ENCODE measurements at regions not wholly inside any gene's neighbourhood (a gene's known extent, or its start where the extent isn't known, plus 50 kb on each side); places are given as distances from the start of the nearest gene placed in this dataset.

GRCh38 chr13:34545461-34545860 is 396.6 kb upstream of the NBEA start:
- Histone ChIP-seq H4K5ac (ENCODE audit: low read depth, low read length) (no peak overlapping the region), H2BK20ac (ENCODE audit: low read depth, low read length) (no peak overlapping the region), H2BK15ac (ENCODE audit: low read depth, low read length) (no peak overlapping the region), H3K23ac (ENCODE audit: low read depth, low read length) (no peak overlapping the region), H3K36me3 (ENCODE audit: control insufficient read depth, insufficient read depth, low read length) (no peaks in the 10 kb centered on the region), H3K79me1 (ENCODE audit: low read depth in 1 of 2, low read length in 2 of 2) (no peaks in the 10 kb centered on the region), H3K18ac (ENCODE audit: low read depth, low read length) (no peak overlapping the region), H3K9me3 (ENCODE audit: control insufficient read depth, insufficient read depth, low read length) (no peaks in the 10 kb centered on the region), H2AFZ (replicated peaks; ENCODE audit: low read length, poor library complexity) (no peak overlapping the region), H3K9ac (ENCODE audit: low read depth, low read length) (no peak overlapping the region), H2AK5ac (ENCODE audit: low read depth, low read length) (no peak overlapping the region), H4K91ac (ENCODE audit: insufficient read depth, low read depth, low read length) (no peak overlapping the region), H3K9me1 (ENCODE audit: insufficient read depth, low read length) (no peaks in the 10 kb centered on the region), H3K14ac (replicated peaks; ENCODE audit: low read depth, low read length) (no peak overlapping the region), H2BK120ac (ENCODE audit: low read depth, low read length) (no peak overlapping the region), H3K4me1 (ENCODE audit: control insufficient read depth, insufficient read depth, low read length) (no peaks in the 10 kb centered on the region), H2BK5ac (ENCODE audit: low read depth, low read length, poor library complexity, severe bottlenecking) (no peak overlapping the region), H3K4me3 (ENCODE audit: insufficient read depth, low read depth, low read length) (no peak overlapping the region), H3K27ac (ENCODE audit: insufficient read depth, low read length) (no peak overlapping the region), H3K56ac (ENCODE audit: extremely low read depth, insufficient read depth, low read length) (no peak overlapping the region), H4K8ac (ENCODE audit: low read depth in 2 of 2, low read length in 2 of 2) (no peak overlapping the region), H2AK9ac (replicated peaks; ENCODE audit: low read depth, low read length, poor library complexity) (no peak overlapping the region), H3K27me3 (ENCODE audit: control insufficient read depth, insufficient read depth, low read length) (no peaks in the 10 kb centered on the region), H3K4me2 (ENCODE audit: low read depth, low read length) (no peak overlapping the region), H4K20me1 (ENCODE audit: insufficient read depth, low read length) (no peaks in the 10 kb centered on the region), H3K4ac (ENCODE audit: low read depth, low read length) (no peak overlapping the region)
- no peak for TF ChIP-seq MAZ (IDR thresholded peaks at IDR 0.05; ENCODE audit: borderline replicate concordance, low read depth, low read length)
- TF ChIP-seq RAD21 (IDR thresholded peaks at IDR 0.05; ENCODE audit: low read length): no peak
- TF ChIP-seq NFE2L2 (IDR thresholded peaks at IDR 0.05; ENCODE audit: low read depth, low read length): no peak
- no peak for TF ChIP-seq POLR2A (IDR thresholded peaks at IDR 0.05; ENCODE audit: low read depth, low read length)
- no peak for TF ChIP-seq MAFK (IDR thresholded peaks at IDR 0.05; ENCODE audit: low read depth, low read length)
- TF ChIP-seq SMC3 (IDR thresholded peaks at IDR 0.05; ENCODE audit: low read depth, low read length): no peak
- TF ChIP-seq CHD1 (IDR thresholded peaks at IDR 0.05; ENCODE audit: low read depth, low read length): no peak
- ChIA-PET POLR2A (ENCODE audit: unreplicated experiment) (no interaction called here), CTCF (no interaction called here)
- BruUV-seq (replicated peaks): no TSS peak
- in situ Hi-C loops (cut with MboI; ENCODE audit: low sequenced_read_pairs) (no loop called here), dilution Hi-C loops (cut with HindIII; ENCODE audit: low sequenced_read_pairs, unreplicated experiment) (no loop called here), intact Hi-C loops (cut with micrococcal nuclease) (no loop called here)
- DNase-seq: no peak
- no CpG with 5 or more reads among the region's 2 CpGs for WGBS, 2 experiments (ENCODE audit: extremely low coverage in 2 of 2, insufficient read length in 1 of 2)
- no peak for ATAC-seq (ENCODE audit: low read depth)

All from IMR-90 (cell line).